ENCODE measurements at regions not wholly inside any gene's neighbourhood (a gene's known extent, or its start where the extent isn't known, plus 50 kb on each side); places are given as distances from the start of the nearest gene placed in this dataset.
"Not testable (repeated sequence)": the region's sequence is repeated elsewhere in the genome, so short reads cannot be mapped to it uniquely, and the experiment has no call there.

DNA sequence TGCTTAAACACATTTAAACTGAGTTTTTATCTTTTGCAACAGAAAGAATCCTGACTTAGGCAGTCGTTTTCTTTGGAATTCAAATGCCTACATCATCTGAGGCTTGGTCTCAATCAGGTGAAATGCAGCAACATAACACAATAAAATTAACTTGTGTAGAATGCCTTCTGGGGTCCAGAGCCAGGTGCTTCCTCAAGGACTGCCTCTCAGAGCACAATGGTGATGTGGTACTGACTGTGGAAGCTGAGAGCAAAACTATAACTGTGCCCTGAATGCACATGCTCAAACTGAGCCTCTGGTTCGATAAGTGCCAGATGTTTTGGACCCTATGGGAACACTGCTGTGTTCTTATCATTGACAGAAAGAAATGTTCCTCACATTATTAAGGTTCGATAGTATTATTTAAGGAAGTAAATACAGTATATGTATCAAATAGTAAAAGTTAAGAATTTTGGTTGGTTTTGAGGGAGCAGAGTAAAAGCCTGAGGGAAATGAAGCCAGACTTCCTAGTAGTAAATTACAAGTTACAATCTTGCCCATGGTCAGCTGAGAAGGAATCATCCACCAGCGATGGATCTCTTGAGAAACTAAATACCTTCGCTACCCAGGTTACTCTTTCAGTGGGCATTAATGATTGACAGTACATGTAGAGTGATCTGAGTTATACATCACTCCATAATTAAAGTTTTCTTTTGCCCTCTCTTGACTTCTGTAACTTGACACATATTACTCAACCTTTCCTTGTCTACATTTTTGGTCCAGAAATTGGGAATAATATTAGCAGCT lies 122.9 kb upstream of the ATP2B1 start:
- DNase-seq, result no peak

DNA sequence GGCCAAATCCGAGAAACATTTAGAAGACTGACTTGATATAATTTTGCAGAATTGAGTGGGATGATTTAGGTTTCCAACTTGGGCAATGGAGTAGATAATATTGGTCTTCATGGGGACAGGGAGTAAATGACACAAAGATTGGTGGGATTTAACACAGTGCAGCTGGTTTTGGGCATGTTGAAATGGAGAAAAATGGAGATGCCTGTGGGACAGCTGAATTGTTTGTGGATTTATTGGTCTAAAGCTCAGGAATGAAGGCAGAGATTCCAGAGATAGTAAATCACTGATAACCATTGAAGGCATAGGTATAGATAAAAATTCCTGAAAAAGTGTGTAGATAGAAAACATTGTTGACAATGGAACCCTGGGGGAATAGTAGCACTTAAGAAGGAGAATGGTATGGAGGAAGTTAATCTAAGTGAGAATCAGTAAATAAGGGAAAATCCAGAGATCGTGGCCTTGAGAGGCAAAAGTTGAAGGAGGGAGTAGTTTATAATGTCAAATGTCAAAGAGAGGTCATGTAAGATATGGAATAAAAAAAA lies 120.9 kb upstream of the ATP2B1 start:
- no peak for DNase-seq

- no peak for DNase-seq
Observed at GRCh38 chr12:89828575-89828974, 119.9 kb upstream of the ATP2B1 start.

DNA sequence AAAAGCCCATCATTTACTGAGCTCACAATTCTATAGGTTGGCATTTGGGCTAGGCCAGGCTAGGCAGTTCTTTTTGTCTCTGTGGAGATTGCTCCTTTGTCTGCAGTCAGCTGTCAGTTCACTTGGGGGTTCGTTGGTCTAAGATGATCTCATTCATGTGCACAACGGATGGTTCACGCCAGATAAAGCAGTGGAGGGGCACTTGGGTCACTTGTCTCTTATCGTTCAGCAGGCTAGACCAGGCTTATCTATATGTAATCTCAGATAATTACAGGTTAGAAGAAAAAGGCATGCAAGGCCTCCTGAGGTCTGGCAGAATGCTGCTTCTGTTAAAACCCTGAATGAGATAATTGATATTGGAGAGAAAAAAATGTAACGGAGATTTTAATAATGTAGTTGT lies 119.0 kb upstream of the ATP2B1 start:
- no peak for DNase-seq

- no peak for DNase-seq
Observed at GRCh38 chr12:89826468-89826867, 117.8 kb upstream of the ATP2B1 start.

DNA sequence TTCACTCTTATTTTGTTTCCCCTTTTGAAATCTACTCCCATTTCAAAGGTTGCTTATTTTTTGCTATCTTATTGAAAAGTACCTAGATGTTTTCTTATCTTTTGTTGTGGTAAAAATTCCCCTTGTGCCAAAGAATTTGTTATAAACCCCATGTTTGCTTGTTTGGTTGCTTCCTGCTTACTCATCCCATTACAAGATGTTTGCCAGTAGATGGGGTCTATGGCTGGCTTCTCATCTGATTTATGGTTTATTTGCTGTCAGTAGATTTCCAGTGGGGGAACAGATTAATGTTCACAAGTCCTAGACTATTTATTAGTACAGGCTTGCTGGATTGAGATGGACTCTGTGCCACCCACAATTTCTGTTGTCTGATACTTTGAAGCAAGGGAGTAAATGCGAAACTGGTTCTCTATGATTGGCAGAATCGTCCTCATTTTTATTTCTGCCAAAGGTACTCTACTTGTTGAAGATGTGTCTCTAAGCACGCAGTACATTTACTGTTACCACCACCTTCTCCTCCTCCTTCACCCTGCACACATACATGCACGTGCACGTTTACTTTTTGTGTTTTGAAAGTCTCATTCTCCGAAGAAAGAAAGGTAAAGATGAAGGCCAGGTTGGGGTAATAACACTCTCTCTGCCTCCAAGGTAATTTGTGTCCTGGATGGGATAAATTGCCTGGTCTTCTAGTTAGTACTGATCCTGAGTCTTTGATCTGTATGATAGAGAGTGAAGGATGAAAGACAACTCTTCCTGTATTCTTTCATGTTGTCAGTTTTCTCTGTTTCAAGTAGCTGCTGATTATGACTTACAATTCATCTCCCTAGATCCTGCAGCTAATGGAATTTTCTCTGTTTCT lies 117.2 kb upstream of the ATP2B1 start:
- no peak for DNase-seq

GRCh38 chr12:89824822-89825221 lies 116.2 kb upstream of the ATP2B1 start:
- DNase-seq, result no peak

DNA sequence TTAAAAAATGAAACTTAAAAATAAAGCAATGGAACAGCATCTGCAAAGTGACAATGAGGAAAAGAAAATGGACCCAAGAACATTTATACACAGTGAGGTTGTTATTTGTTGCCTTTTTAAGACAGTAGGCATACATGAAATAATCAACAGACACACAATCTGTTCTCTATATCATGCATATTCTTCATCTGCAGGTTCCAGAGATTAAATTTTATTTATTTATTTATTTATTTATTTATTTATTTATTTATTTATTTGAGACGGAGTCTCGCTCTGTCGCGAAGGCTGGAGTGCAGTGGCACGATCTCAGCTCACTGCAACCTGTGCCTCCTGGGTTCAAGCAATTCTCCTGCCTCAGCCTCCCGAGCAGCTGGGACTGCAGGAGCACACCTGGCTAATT lies 114.4 kb upstream of the ATP2B1 start:
- DNase-seq, result not testable (repeated sequence)

DNA sequence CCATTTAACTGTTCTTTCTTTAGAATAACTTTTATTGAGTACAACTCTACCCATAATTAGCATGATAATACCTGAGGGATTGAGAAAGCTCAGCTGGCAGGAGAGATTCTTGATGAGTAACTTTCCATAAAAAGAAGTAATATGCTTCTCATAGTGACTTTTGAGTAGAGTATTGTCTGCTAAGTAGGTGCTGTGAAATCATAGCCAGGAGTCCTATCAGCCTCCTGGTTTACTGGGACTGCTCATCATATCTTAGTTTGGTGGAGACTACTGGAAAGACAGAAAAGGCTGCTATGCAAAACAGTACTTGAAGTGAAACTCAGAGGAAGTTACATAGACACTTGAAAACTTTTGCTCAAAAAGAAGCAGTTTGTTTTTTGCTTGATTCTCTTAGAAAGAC lies 113.3 kb upstream of the ATP2B1 start:
- DNase-seq, result no peak

- no peak for DNase-seq
Observed at GRCh38 chr12:89817501-89818226, 109.0 kb upstream of the ATP2B1 start.

GRCh38 chr12:89815225-89815624 lies 106.6 kb upstream of the ATP2B1 start:
- DNase-seq, result no peak

- DNase-seq, result no peak
Observed at GRCh38 chr12:89803412-89803811, 94.8 kb upstream of the ATP2B1 start.

DNA sequence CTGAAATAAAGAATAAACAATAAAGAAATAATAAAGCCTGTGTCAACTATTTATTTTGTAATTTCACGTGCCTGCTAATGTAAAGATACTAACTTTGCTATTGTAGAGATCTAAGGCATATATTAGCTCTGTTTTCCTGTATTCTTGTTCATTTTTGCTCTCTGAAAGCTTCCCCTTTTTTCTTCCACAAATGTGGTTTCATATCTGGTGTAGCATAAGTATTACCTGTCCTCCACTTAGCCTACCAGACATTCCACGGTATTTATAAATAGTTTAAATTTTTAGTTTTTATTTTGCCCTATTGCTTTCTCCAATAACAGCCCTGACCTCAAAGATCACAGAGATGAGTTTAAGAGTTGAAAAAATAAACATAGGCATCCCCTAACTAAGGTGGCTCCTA lies 92.6 kb upstream of the ATP2B1 start:
- no peak for DNase-seq

DNA sequence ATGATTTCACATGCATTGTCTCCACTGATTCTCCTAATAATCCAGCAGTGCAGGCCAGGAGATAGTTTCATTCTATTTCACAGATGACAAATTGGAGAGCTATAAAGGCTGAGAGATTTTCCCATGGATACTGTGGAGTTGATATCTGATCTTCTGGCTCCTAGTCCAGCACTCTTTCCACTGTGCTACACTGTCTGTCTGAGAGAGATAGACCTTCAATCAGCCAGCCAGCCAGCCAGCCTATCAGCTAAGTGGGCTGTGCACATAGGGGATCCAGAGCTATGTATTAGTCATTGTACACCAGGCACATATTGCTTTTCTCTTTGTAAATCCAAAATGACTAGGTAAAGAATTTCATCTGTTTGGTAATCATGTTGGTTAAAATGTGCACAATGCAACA lies 91.8 kb upstream of the ATP2B1 start:
- no peak for DNase-seq

DNA sequence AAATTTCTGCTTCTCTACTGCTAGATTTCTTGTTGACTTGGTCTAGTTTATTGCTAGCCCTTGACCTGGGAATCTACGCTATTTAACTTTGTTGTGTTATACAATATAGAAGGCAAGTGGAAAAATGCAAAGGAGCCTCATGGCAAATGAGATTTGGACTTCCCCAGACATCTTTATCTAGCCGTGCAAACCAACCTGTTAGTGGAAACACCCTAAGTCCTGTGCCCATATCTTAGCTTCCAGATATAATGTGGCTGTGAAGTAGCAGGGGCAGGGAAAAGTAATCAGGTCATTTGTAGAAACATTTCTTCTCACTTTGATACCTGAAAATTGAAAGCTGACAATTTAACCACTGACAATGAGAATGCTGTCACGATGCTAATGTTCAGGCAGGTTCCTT lies 90.7 kb upstream of the ATP2B1 start:
- no peak for DNase-seq

DNA sequence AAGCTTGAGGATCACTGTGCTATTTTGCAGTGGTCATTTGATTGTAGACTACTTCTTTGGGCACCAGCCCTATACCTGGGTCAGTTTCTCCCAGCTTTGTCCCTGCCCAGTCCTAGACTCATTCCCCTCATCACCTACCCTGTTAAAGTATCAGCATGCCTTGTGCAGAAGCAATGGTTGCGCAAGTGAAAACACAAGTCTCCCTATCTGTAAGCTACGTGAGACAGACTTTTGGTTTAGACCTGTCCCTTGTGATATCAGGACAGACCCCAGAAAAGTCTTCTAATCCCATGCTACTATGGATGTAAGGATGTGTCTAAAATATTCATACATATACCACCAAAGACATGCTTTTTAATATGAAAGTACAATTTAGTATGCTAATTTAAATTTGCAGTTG lies 88.8 kb upstream of the ATP2B1 start:
- no peak for DNase-seq

- no peak for DNase-seq
Observed at GRCh38 chr12:89796798-89797382, 88.3 kb upstream of the ATP2B1 start.

DNA sequence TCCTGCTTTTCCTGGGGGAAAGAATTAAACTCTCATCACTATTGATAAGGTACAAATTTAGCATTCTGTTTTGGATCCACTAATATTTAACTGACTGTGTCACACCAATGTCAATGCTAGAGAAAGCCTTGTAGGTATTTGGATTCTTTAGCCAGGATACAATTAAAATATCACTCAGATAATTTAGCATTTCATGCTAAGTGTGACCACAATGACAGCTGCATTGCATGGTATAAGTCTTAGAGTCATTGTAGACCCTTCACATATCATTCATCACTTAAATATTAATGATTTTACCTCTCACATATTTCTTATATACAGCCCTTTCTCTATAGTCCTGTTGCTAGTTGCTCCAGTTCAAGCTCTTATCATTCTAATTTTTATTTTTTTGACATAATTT lies 85.3 kb upstream of the ATP2B1 start:
- no peak for DNase-seq

GRCh38 chr12:89791286-89791685 lies 82.6 kb upstream of the ATP2B1 start:
- DNase-seq, result no peak

GRCh38 chr12:89789862-89790261 lies 81.2 kb upstream of the ATP2B1 start:
- no peak for DNase-seq

GRCh38 chr12:89787763-89788162 lies 79.1 kb upstream of the ATP2B1 start:
- no peak for DNase-seq

DNA sequence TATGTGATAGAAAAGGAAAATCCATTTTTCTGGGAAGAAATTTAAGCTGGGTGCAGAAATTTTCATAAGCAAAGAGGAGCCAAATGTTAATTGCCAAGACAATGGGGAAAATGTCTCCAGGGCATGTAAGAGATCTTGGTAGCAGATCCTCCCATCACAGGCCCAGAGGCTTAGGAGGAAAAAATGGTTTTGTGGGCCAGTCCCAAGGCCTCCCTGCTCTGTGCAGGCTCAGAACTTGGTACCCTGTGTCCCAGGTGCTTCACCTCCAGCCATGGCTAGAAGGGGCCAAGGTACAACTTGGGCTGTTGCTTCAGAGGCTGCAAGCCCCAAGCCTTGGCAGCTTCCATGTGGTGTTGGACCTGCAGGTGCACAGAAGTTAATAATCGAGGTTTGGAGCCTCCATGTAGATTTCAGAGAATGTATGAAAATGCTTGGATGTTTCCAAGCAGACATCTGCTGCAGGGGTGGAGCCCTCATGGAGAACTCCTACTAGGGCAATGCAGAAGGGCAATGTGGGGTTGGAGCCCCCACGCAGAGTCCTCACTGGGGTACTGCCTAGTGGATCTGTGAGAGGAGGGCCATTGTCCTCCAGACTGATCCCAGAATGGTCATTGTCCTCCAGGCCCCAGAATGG lies 77.7 kb upstream of the ATP2B1 start:
- DNase-seq, result no peak
